ENCODE measurements at regions not wholly inside any gene's neighbourhood (a gene's known extent, or its start where the extent isn't known, plus 50 kb on each side); places are given as distances from the start of the nearest gene placed in this dataset.

GRCh38 chr4:112766422-112766821 is 129.5 kb downstream of the LARP7 start:
- in situ Hi-C loops (cut with MboI; ENCODE audit: low pct_unique_long_range_greater_than_20kb, low sequenced_read_pairs) = no loop called here
- peak; percentile 31 for DNase-seq

- in situ Hi-C loops (cut with MboI; ENCODE audit: low pct_unique_long_range_greater_than_20kb, low sequenced_read_pairs) = no loop called here
- DNase-seq = no peak
Observed at GRCh38 chr4:112767386-112767785, 130.4 kb downstream of the LARP7 start.

GRCh38 chr4:112770114-112770513 is 133.2 kb downstream of the LARP7 start:
- no peak for DNase-seq
- in situ Hi-C loops (cut with MboI; ENCODE audit: low pct_unique_long_range_greater_than_20kb, low sequenced_read_pairs) = no loop called here

GRCh38 chr4:112775801-112776200 is 138.9 kb downstream of the LARP7 start:
- in situ Hi-C loops (cut with MboI; ENCODE audit: low pct_unique_long_range_greater_than_20kb, low sequenced_read_pairs) = no loop called here

GRCh38 chr4:112776535-112776934 is 139.6 kb downstream of the LARP7 start:
- no peak for DNase-seq
- in situ Hi-C loops (cut with MboI; ENCODE audit: low pct_unique_long_range_greater_than_20kb, low sequenced_read_pairs) = no loop called here

More at GRCh38 chr4:112775801-112776200, 138.9 kb downstream of the LARP7 start:
- DNase-seq = peak; percentile 37

GRCh38 chr4:112778520-112778919 is 141.6 kb downstream of the LARP7 start:
- in situ Hi-C loops (cut with MboI; ENCODE audit: low pct_unique_long_range_greater_than_20kb, low sequenced_read_pairs) = no loop called here
- DNase-seq = no peak

- in situ Hi-C loops (cut with MboI; ENCODE audit: low pct_unique_long_range_greater_than_20kb, low sequenced_read_pairs) = no loop called here
- no peak for DNase-seq
Observed at GRCh38 chr4:112793033-112793432, 156.1 kb downstream of the LARP7 start.

- no peak for DNase-seq
- in situ Hi-C loops (cut with MboI; ENCODE audit: low pct_unique_long_range_greater_than_20kb, low sequenced_read_pairs) = no loop called here
Observed at GRCh38 chr4:112800001-112800400, 163.1 kb downstream of the LARP7 start.

- no peak for DNase-seq
- in situ Hi-C loops (cut with MboI; ENCODE audit: low pct_unique_long_range_greater_than_20kb, low sequenced_read_pairs) = no loop called here
Observed at GRCh38 chr4:112801341-112801740, 164.4 kb downstream of the LARP7 start.

- in situ Hi-C loops (cut with MboI; ENCODE audit: low pct_unique_long_range_greater_than_20kb, low sequenced_read_pairs) = no loop called here
- no peak for DNase-seq
Observed at GRCh38 chr4:112802780-112803179, 165.8 kb downstream of the LARP7 start.

- in situ Hi-C loops (cut with MboI; ENCODE audit: low pct_unique_long_range_greater_than_20kb, low sequenced_read_pairs) = no loop called here
- no peak for DNase-seq
Observed at GRCh38 chr4:112807083-112807482, 170.1 kb downstream of the LARP7 start.

GRCh38 chr4:112808001-112808400 is 171.1 kb downstream of the LARP7 start:
- in situ Hi-C loops (cut with MboI; ENCODE audit: low pct_unique_long_range_greater_than_20kb, low sequenced_read_pairs) = no loop called here
- peak; percentile 15 for DNase-seq

GRCh38 chr4:112813790-112814189 is 176.8 kb downstream of the LARP7 start:
- in situ Hi-C loops (cut with MboI; ENCODE audit: low pct_unique_long_range_greater_than_20kb, low sequenced_read_pairs) = no loop called here
- no peak for DNase-seq

GRCh38 chr4:112817933-112818593 is 181.1 kb downstream of the LARP7 start:
- peak; percentile 54 for DNase-seq
- in situ Hi-C loops (cut with MboI; ENCODE audit: low pct_unique_long_range_greater_than_20kb, low sequenced_read_pairs) = no loop called here

GRCh38 chr4:112818594-112818965 is 181.6 kb downstream of the LARP7 start:
- no peak for DNase-seq

GRCh38 chr4:112819729-112820128 is 182.8 kb downstream of the LARP7 start:
- DNase-seq = no peak
- in situ Hi-C loops (cut with MboI; ENCODE audit: low pct_unique_long_range_greater_than_20kb, low sequenced_read_pairs) = no loop called here

More at GRCh38 chr4:112818594-112818965, 181.6 kb downstream of the LARP7 start:
- in situ Hi-C loops (cut with MboI; ENCODE audit: low pct_unique_long_range_greater_than_20kb, low sequenced_read_pairs) = no loop called here

GRCh38 chr4:112823156-112823555 is 186.2 kb downstream of the LARP7 start:
- in situ Hi-C loops (cut with MboI; ENCODE audit: low pct_unique_long_range_greater_than_20kb, low sequenced_read_pairs) = no loop called here
- DNase-seq = no peak

GRCh38 chr4:112823606-112824005 is 186.7 kb downstream of the LARP7 start:
- in situ Hi-C loops (cut with MboI; ENCODE audit: low pct_unique_long_range_greater_than_20kb, low sequenced_read_pairs) = no loop called here
- no peak for DNase-seq

GRCh38 chr4:112830753-112831386 is 193.9 kb downstream of the LARP7 start:
- in situ Hi-C loops (cut with MboI; ENCODE audit: low pct_unique_long_range_greater_than_20kb, low sequenced_read_pairs) = no loop called here
- no peak for DNase-seq

- in situ Hi-C loops (cut with MboI; ENCODE audit: low pct_unique_long_range_greater_than_20kb, low sequenced_read_pairs) = no loop called here
- no peak for DNase-seq
Observed at GRCh38 chr4:112832493-112832892, 195.6 kb downstream of the LARP7 start.

- in situ Hi-C loops (cut with MboI; ENCODE audit: low pct_unique_long_range_greater_than_20kb, low sequenced_read_pairs) = no loop called here
- no peak for DNase-seq
Observed at GRCh38 chr4:112836895-112837294, 200.0 kb downstream of the LARP7 start.

Measured in KBM-7 (cell line).